ENCODE measurements at regions not wholly inside any gene's neighbourhood (a gene's known extent, or its start where the extent isn't known, plus 50 kb on each side); places are given as distances from the start of the nearest gene placed in this dataset.

DNA sequence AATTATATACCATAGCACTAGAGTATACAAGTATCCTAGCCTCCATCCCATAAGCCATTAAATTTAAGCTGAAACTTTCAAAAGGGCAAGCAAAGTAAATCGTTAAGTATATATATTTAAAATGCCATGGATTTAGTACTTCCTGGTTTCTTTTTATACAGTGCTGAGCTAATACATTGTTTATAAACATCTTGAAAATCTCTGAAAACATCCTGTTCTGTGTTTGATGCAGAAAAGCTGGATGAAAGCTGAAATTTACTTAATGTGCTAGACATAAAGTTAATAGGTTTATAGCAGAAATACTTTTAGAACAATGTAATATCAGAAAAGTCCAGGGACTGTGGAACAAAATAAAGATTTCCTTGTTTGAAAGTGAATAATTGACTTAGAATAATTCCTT lies 875.4 kb downstream of the SLITRK6 start:
- Histone ChIP-seq H3K4me3 (replicated peaks; ENCODE audit: insufficient read depth, low read length) (no peak overlapping the region), H3K27me3 (ENCODE audit: insufficient read depth, poor library complexity, severe bottlenecking) (no peaks in the 10 kb centered on the region), H3K27ac (replicated peaks) (no peak overlapping the region)
- TF ChIP-seq, protein P1, sequence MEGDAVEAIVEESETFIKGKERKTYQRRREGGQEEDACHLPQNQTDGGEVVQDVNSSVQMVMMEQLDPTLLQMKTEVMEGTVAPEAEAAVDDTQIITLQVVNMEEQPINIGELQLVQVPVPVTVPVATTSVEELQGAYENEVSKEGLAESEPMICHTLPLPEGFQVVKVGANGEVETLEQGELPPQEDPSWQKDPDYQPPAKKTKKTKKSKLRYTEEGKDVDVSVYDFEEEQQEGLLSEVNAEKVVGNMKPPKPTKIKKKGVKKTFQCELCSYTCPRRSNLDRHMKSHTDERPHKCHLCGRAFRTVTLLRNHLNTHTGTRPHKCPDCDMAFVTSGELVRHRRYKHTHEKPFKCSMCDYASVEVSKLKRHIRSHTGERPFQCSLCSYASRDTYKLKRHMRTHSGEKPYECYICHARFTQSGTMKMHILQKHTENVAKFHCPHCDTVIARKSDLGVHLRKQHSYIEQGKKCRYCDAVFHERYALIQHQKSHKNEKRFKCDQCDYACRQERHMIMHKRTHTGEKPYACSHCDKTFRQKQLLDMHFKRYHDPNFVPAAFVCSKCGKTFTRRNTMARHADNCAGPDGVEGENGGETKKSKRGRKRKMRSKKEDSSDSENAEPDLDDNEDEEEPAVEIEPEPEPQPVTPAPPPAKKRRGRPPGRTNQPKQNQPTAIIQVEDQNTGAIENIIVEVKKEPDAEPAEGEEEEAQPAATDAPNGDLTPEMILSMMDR (IDR thresholded peaks at IDR 0.05; ENCODE audit: insufficient read depth, low read length), result no peak
- no peak for TF ChIP-seq GABPA (IDR thresholded peaks at IDR 0.05; ENCODE audit: low read depth)
- no peak for TF ChIP-seq POLR2AphosphoS5 (IDR thresholded peaks at IDR 0.05; ENCODE audit: low read depth)
- TF ChIP-seq REST (IDR thresholded peaks at IDR 0.05; ENCODE audit: insufficient replicate concordance, low read depth), result no peak
- no peak for TF ChIP-seq SPI1 (IDR thresholded peaks at IDR 0.05; ENCODE audit: borderline replicate concordance, low read depth)
- DNase-seq (ENCODE audit: low read depth in 1 of 2, low spot score in 1 of 2), result no peak

- no peak for TF ChIP-seq GABPA (IDR thresholded peaks at IDR 0.05; ENCODE audit: low read depth)
- TF ChIP-seq REST (IDR thresholded peaks at IDR 0.05; ENCODE audit: insufficient replicate concordance, low read depth), result no peak
- no peak for DNase-seq (ENCODE audit: low read depth in 1 of 2, low spot score in 1 of 2)
- H3K27me3 ChIP-seq (ENCODE audit: insufficient read depth, poor library complexity, severe bottlenecking), result no peaks in the 10 kb centered on the region
- no peak overlapping the region for H3K4me3 ChIP-seq (replicated peaks; ENCODE audit: insufficient read depth, low read length)
- no peak overlapping the region for H3K27ac ChIP-seq (replicated peaks)
Measured at GRCh38 chr13:84917252-84917878, 881.9 kb downstream of the SLITRK6 start.

- no peaks in the 10 kb centered on the region for H3K27me3 ChIP-seq (ENCODE audit: insufficient read depth, poor library complexity, severe bottlenecking)
- no peak for DNase-seq (ENCODE audit: low read depth in 1 of 2, low spot score in 1 of 2)
- TF ChIP-seq, protein P1 (IDR thresholded peaks at IDR 0.05; ENCODE audit: insufficient read depth, low read length), result no peak
- TF ChIP-seq REST (IDR thresholded peaks at IDR 0.05; ENCODE audit: insufficient replicate concordance, low read depth) (no peak), GABPA (IDR thresholded peaks at IDR 0.05; ENCODE audit: low read depth) (no peak), POLR2AphosphoS5 (IDR thresholded peaks at IDR 0.05; ENCODE audit: low read depth) (no peak), SPI1 (IDR thresholded peaks at IDR 0.05; ENCODE audit: borderline replicate concordance, low read depth) (no peak)
- no peak overlapping the region for H3K27ac ChIP-seq (replicated peaks)
- H3K4me3 ChIP-seq (replicated peaks; ENCODE audit: insufficient read depth, low read length), result no peak overlapping the region
Measured at GRCh38 chr13:84912720-84913119, 886.5 kb downstream of the SLITRK6 start.
